ENCODE measurements at regions not wholly inside any gene's neighbourhood (a gene's known extent, or its start where the extent isn't known, plus 50 kb on each side); places are given as distances from the start of the nearest gene placed in this dataset.
"Not testable (repeated sequence)": the region's sequence is repeated elsewhere in the genome, so short reads cannot be mapped to it uniquely, and the experiment has no call there.

DNA sequence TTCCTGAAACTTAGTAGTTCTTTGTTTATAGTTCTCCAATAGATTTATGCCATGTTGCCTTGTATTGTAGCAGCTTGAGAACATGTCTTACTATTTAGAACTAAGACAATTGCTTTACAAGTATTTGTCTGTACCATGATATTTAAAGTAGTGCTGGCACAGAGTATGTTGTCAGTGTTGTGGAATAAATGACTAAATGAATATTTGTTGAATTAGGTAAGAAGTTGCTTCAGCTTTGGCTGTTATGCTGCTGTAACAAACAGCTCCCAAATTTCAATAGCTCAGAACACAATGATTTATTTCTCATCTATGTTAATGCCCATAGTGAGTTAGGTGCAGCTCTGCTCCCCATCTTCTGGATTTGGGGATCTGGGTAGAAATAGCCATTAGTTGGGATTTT is 90.2 kb upstream of the VCAM1 start:
- DNase-seq: no peak

DNA sequence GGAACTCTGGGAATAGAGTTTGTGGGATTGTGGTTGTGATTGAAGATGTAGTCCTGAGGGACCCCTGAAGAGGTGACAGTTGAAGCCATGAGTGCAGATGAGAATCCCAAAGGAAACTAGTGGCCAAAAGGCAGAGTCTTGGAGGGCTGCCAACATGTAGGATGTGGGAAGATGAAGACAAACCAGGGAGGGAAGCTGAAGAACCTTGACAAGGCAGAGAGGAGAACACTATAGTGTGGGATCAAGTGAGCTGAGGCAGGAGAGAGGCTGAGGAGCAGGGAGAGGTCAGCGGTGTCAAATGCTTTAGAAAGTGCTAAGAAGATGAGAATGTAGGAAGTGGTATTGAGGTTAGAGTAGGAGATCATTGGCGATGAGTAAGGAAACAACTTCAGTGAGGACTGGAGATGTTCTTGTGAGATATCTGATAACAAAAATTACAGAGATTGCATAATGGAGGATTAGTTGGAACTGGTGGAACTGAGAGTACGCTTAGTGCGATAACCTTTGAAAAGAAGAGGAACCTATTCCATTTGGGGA is 88.5 kb upstream of the VCAM1 start:
- peak; percentile 99 for DNase-seq

DNA sequence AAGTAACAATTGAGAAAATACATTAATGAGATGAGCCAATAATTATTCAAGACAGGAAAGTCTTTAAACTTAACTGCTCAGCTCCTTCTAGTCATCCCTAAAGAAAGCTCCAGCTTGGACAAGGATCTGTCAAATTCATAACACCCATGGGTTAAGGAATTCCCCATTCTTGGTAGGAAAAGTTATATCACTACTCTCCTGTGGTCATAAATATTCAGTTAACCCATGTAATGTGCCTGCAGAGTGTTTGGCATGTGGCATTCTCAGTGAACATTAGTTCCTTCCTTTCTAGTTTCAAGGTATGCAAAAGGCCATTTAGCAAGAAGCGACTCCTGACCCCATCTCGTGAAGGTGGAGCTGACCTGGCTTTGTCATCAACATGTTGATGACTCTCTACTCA is 76.7 kb upstream of the VCAM1 start:
- no peak for DNase-seq

DNA sequence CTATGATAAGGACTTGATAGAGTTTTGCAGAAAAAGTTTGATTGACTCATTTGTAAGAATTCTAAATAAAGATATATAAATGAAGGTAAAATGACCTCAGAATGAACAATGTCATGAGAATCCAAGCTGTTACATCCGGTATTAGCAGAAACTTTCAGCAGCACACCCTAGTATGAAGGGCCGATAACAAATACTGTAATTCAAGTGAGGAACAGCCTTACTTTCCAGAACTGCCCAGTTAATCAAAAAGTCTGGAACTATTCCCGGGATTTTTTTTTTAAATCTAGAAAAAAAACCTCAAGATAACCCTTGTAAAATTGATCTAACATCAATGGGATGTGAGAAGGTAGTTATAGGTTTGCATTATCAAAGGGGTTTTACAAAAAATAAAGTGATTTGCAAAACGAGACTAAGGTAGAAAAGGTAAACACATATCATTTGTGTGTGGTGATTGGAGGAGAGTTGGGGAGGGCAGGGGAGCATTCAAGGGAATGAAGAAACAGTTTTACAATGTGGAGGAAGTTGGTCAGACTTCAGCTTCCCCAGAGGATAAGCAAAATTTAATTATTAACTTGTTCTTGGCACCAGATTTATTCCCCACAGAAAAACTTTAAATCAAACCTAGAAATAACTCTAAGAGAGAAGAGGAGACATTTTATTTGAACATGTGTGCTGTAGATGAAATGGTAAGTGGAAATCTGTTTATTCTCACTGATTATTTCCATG is 75.9 kb upstream of the VCAM1 start:
- no peak for DNase-seq

DNA sequence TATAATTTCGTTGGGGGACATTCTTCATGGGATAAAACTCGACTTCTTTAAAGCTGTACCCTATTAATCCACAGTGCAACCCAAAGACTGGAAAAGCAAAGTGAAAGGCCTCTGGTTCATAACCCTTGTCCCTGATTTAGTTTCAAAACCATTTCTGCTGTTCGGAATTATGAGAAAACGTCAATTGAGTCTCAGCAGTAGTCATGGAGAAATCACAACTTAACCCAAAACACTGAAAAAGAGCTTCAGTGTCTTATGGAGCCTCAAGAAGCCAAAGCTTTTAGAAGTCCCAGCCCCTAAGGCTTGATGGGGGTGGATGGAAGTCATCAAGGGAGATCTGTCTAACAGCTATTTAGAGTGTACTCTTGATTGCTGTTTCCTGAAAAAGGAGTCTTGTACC is 73.5 kb upstream of the VCAM1 start:
- DNase-seq: no peak

DNA sequence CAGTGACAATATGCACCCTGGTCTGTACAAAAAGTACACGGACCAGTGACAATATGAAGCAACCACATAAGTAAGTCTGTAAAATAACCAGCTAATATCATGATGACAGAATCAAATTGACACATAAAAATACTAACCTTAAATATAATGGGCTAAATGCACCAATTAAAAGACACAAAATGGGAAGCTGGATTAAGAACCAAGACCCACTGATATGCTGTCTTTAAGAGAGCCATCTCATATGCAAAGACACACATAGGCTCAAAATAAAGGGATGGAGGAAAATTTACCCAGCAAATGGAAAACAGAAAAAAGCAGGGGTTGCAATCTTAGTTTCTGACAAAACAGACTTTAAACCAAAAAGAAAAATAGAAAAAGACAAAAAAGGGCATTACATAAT is 70.4 kb upstream of the VCAM1 start:
- no peak for DNase-seq

DNA sequence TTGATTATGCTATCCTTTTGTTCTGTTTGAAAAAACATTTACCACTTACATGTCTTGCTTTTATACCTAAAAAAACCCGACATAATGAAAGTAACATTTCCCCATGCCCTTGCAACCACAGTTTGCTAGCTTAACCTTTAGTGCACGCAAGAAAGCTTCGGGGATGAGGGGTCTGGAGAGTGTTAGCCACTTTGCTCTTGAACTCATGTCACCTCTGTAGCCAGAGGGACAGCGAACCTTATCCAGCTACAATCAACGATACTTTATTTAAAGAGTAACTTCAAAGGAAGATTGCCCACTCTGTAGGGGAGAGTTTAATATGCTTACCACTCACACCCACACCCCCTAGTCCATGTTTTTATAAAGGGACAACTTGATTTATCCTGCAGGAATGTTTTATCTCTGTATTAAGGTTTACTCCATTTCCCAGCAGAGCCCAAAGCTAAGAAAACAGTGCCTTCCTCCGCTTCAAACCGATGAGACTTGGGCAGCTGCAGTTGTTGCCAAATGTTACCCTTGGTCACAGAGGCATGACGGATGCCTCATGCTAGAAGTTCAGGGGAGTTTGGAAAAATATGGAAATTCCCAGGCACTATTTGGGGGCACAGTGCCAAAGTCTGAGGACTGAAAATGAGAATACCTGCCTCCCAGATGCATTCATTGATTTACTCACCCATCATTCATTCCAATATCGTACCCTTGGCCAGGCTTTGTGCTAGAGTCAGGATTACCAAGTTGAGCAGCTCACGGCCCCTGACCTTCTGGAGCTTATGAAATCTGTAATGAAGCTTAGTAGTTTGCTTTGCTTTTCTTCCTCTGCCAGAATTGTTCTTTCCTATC is 61.4 kb upstream of the VCAM1 start:
- no peak for DNase-seq

DNA sequence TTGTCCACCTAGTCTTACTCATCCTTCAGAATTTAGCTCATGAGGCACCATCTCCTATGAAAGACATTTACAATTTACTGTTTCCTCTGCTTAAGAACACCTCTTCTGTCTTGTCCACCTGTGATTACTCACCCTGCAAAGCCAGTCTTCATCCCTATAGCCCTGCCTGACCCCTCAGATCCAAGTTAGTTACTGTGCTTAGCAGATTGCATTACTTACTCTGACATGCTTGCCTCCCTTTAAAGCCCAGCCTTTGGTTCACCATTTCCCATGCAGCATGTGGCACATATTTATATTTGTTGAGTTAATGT is 60.9 kb upstream of the VCAM1 start:
- no peak for DNase-seq

DNA sequence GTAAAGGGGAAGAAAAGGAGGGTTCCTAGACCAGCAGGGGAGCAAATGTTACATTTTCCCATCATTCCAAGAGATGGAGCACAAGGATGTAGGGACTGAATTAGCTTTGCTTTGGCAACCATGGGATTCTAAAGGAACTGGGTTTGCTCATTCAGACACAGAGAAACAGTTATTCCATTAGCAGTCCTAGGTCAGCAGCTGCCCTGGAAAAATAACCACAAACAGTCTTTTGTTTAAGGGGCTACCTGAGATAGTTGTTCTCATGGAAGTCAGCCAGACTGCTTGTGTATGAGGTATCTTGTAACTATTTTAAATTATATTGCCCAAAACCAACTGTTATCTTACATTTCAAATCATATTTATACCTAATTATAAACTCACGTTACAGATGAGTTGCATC is 58.4 kb upstream of the VCAM1 start:
- DNase-seq: no peak

DNA sequence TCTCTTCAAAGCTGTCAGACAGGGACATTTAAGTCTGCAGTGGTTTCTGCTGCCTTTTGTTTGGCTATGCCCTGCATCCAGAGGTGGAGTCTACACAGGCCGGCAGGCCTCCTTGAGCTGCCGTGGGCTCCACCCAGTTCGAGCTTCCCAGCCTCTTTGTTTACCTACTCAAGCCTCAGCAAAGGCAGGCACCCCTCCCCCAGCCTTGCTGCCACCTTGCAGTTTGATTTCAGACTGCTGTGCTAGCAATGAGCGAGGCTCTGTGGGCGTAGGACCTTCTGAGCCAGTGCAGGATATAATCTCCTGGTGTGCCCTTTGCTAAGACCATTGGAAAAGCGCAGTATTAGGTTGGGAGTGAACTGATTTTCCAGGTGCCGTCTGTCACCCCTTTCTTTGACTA is 51.0 kb upstream of the VCAM1 start:
- DNase-seq: not testable (repeated sequence)

Measured in NCI-H226 (cell line).